Motor neuron (in vitro differentiated cells): ENCODE measurements at regions not wholly inside any gene's neighbourhood (a gene's known extent, or its start where the extent isn't known, plus 50 kb on each side); places are given as distances from the start of the nearest gene placed in this dataset.

Experiments
- ATAC-seq, 8 experiments: fragments of 200-7000 bp; cut with Tn5 transposase; replicated peaks in 6 of 8; 2 replicates each; pipeline ENCODE4 v1.8.0; 2021; ENCODE audit warnings: mild to moderate bottlenecking in 8 of 8, moderate library complexity in 8 of 8
- H3K27ac ChIP-seq, 2 donors: fragments of 250-450 bp; sonication (Bioruptor Pico); 2 replicates each; pipeline ENCODE4 v1.9.0; 2021; ENCODE audit warnings: antibody characterized with exemption in 2 of 2, mild to moderate bottlenecking in 2 of 2, moderate library complexity in 1 of 2
- H3K4me1 ChIP-seq, 2 donors: fragments of 250-450 bp; sonication (Bioruptor Pico); replicated peaks in 1 of 2; 2 replicates each; pipeline ENCODE4 v1.6.1; 2021; ENCODE audit warnings: antibody characterized with exemption in 2 of 2, mild to moderate bottlenecking in 2 of 2, moderate library complexity in 1 of 2
- H3K4me3 ChIP-seq, 5 donors: fragments of 250-450 bp; sonication (Bioruptor Pico); 2 replicates each; pipeline ENCODE4 v1.9.0; 2021; ENCODE audit warnings: antibody characterized with exemption in 5 of 5, mild to moderate bottlenecking in 5 of 5, moderate library complexity in 4 of 5
- WGBS, 10 experiments: fragments of 450-650 bp; shearing (Covaris generic); methylation state at CpG; one replicate each; pipeline ENCODE4 v1.0.0; 2022; 5-methylcytosine and 5-hydroxymethylcytosine counted together
- in situ Hi-C, 9 experiments: fragments of 400-800 bp; cut with MboI; loops; one replicate each; pipeline ENCODE4 v1.15.0; 2021; ENCODE audit warnings: low sequenced_read_pairs in 9 of 9, low pct_unique_long_range_greater_than_20kb in 2 of 9; ENCODE audit not compliant: unreplicated experiment in 9 of 9

- H3K4me3 ChIP-seq, result no peak overlapping the region
- no peak overlapping the region for H3K27ac ChIP-seq
- in situ Hi-C loops, result no loop called here
- WGBS, 10 experiments, result 64 to 100% (median 91%) methylated on average over 1 to 3 of the region's 3 CpGs
- no peaks in the 10 kb centered on the region for H3K4me1 ChIP-seq
- no peak for ATAC-seq
Observed at GRCh38 chr5:82804155-82804690, 273.0 kb downstream of the TMEM167A start.

- Histone ChIP-seq H3K27ac (no peak overlapping the region), H3K4me1 (no peaks in the 10 kb centered on the region), H3K4me3 (no peak overlapping the region)
- WGBS, 10 experiments, result 3 to 100% (median 44%) methylated on average over 1 to 3 of the region's 3 CpGs
- peak in 2 of 8 experiments; percentile 36 to 44 for ATAC-seq
- in situ Hi-C loops, result no loop called here
Observed at GRCh38 chr5:82802954-82803353, 274.2 kb downstream of the TMEM167A start.

GRCh38 chr5:82800826-82801225 lies 276.4 kb downstream of the TMEM167A start:
- 38 to 100% (median 94%) methylated on average over 1 of the region's 1 CpG; no CpG with 5 or more reads in 2 of the 10 experiments for WGBS, 10 experiments
- in situ Hi-C loops, result no loop called here
- no peaks in the 10 kb centered on the region for H3K4me1 ChIP-seq
- no peak for ATAC-seq
- H3K27ac ChIP-seq, result no peak overlapping the region
- H3K4me3 ChIP-seq, result no peak overlapping the region

- in situ Hi-C loops, result loop anchor here in 1 of 9 experiments (25.0 kb wide), 1 partner anchor 137 kb away; no protein-coding TSS in a partner anchor
- Histone ChIP-seq H3K4me3 (no peak overlapping the region), H3K27ac (no peak overlapping the region), H3K4me1 (no peaks in the 10 kb centered on the region)
- WGBS, 10 experiments, result 33 to 96% (median 55%) methylated on average over 2 to 5 of the region's 5 CpGs; no CpG with 5 or more reads in 1 of the 10 experiments
- ATAC-seq, result no peak
Observed at GRCh38 chr5:82799361-82800077, 277.7 kb downstream of the TMEM167A start.

- no peak overlapping the region for H3K27ac ChIP-seq
- no peaks in the 10 kb centered on the region for H3K4me1 ChIP-seq
- H3K4me3 ChIP-seq, result no peak overlapping the region
- ATAC-seq, result no peak
- in situ Hi-C loops, result loop anchor here in 1 of 9 experiments (25.0 kb wide), 1 partner anchor 136 kb away; no protein-coding TSS in a partner anchor
- WGBS, 10 experiments, result 33 to 100% (median 86%) methylated on average over 1 to 2 of the region's 2 CpGs; no CpG with 5 or more reads in 1 of the 10 experiments
Observed at GRCh38 chr5:82798676-82799075, 278.5 kb downstream of the TMEM167A start.

- H3K4me3 ChIP-seq, result no peak overlapping the region
- in situ Hi-C loops, result loop anchor here in 1 of 9 experiments (25.0 kb wide), 1 partner anchor 135 kb away; no protein-coding TSS in a partner anchor
- H3K4me1 ChIP-seq, result no peaks in the 10 kb centered on the region
- WGBS, 10 experiments, result 13 to 94% (median 60%) methylated on average over 1 to 4 of the region's 5 CpGs; no CpG with 5 or more reads in 1 of the 10 experiments
- H3K27ac ChIP-seq, result no peak overlapping the region
- no peak for ATAC-seq
Observed at GRCh38 chr5:82796643-82797416, 280.4 kb downstream of the TMEM167A start.

GRCh38 chr5:82794876-82795275 lies 282.3 kb downstream of the TMEM167A start:
- no peak for ATAC-seq
- in situ Hi-C loops, result loop anchor here in 1 of 9 experiments (25.0 kb wide), 1 partner anchor 133 kb away; no protein-coding TSS in a partner anchor
- Histone ChIP-seq H3K4me1 (no peaks in the 10 kb centered on the region), H3K27ac (no peak overlapping the region), H3K4me3 (no peak overlapping the region)
- 27 to 100% (median 82%) methylated on average over 1 to 2 of the region's 2 CpGs for WGBS, 10 experiments

GRCh38 chr5:82793808-82794419 lies 283.3 kb downstream of the TMEM167A start:
- 0 to 100% (median 63%) methylated on average over 1 to 4 of the region's 4 CpGs for WGBS, 10 experiments
- no peaks in the 10 kb centered on the region for H3K4me1 ChIP-seq
- H3K4me3 ChIP-seq, result no peak overlapping the region
- ATAC-seq, result no peak
- in situ Hi-C loops, result loop anchor here in 1 of 9 experiments (25.0 kb wide), 1 partner anchor 132 kb away; no protein-coding TSS in a partner anchor
- no peak overlapping the region for H3K27ac ChIP-seq

- in situ Hi-C loops, result loop anchor here in 1 of 9 experiments (25.0 kb wide), 1 partner anchor 130 kb away; no protein-coding TSS in a partner anchor
- H3K4me1 ChIP-seq, result no peaks in the 10 kb centered on the region
- H3K4me3 ChIP-seq, result no peak overlapping the region
- no peak overlapping the region for H3K27ac ChIP-seq
- ATAC-seq, result no peak
- 0 to 100% (median 75%) methylated on average over 1 of the region's 1 CpG; no CpG with 5 or more reads in 1 of the 10 experiments for WGBS, 10 experiments
Observed at GRCh38 chr5:82792096-82792495, 285.1 kb downstream of the TMEM167A start.

GRCh38 chr5:82789095-82789494 lies 288.1 kb downstream of the TMEM167A start:
- H3K27ac ChIP-seq, result no peak overlapping the region
- H3K4me3 ChIP-seq, result no peak overlapping the region
- ATAC-seq, result peak in 6 of 8 experiments; percentile 26 to 93 (median 61)
- H3K4me1 ChIP-seq, result peaks cover 0 to 5% of the 10 kb centered on the region in 2 donors
- in situ Hi-C loops, result loop anchor here in 1 of 9 experiments (25.0 kb wide), 1 partner anchor 127 kb away; no protein-coding TSS in a partner anchor
- 61 to 100% (median 89%) methylated on average over 1 to 3 of the region's 3 CpGs; no CpG with 5 or more reads in 3 of the 10 experiments for WGBS, 10 experiments

- 17 to 100% (median 69%) methylated on average over 1 to 3 of the region's 3 CpGs for WGBS, 10 experiments
- Histone ChIP-seq H3K4me3 (no peak overlapping the region), H3K4me1 (peaks cover 0 to 5% of the 10 kb centered on the region in 2 donors), H3K27ac (no peak overlapping the region)
- in situ Hi-C loops, result loop anchor here in 1 of 9 experiments (25.0 kb wide), 1 partner anchor 124 kb away; no protein-coding TSS in a partner anchor
- no peak for ATAC-seq
Observed at GRCh38 chr5:82786748-82787147, 290.4 kb downstream of the TMEM167A start.

- ATAC-seq, result peak in 5 of 8 experiments; percentile 28 to 83 (median 47)
- Histone ChIP-seq H3K27ac (no peak overlapping the region), H3K4me1 (peaks cover 0 to 5% of the 10 kb centered on the region in 2 donors), H3K4me3 (no peak overlapping the region)
- in situ Hi-C loops, result loop anchor here in 1 of 9 experiments (25.0 kb wide), 1 partner anchor 124 kb away; no protein-coding TSS in a partner anchor
Observed at GRCh38 chr5:82785882-82786509, 291.2 kb downstream of the TMEM167A start.
